Stomach (tissue), 8 donors: ENCODE measurements at regions not wholly inside any gene's neighbourhood (a gene's known extent, or its start where the extent isn't known, plus 50 kb on each side); places are given as distances from the start of the nearest gene placed in this dataset.

Experiments
- DNase-seq, 2 donors: peaks; one replicate each; pipeline versions ENCODE4 v3.0.0 to v3.0.0-alpha.2; 2013 to 2019
- H3K27ac ChIP-seq, 5 donors: fragments of 200-600 bp in 4 of 5; sonication (generic) in 4 of 5; one replicate each; pipeline ENCODE4 v1.5.1; 2013 to 2019; ENCODE audit warnings: mild to moderate bottlenecking in 1 of 5, moderate library complexity in 1 of 5
- H3K27me3 ChIP-seq, 3 donors: fragments of 200-600 bp; sonication (generic); one replicate each; pipeline ENCODE4 v1.5.1; 2017 to 2019; ENCODE audit warnings: mixed run types in 1 of 3
- H3K36me3 ChIP-seq, 4 donors: fragments of 200-600 bp; sonication (generic); 1 replicate in 3 of 4; 2 replicates in 1 of 4; pipeline ENCODE4 v1.5.1; 2016 to 2019
- H3K4me1 ChIP-seq, 4 donors: fragments of 200-600 bp; sonication (generic); one replicate each; pipeline ENCODE4 v1.5.1; 2016 to 2019
- H3K4me3 ChIP-seq, 4 donors: fragments of 200-600 bp; sonication (generic) in 3 of 4; one replicate each; pipeline ENCODE4 v1.5.1; 2016 to 2019; ENCODE audit warnings: mild to moderate bottlenecking in 1 of 4
- H3K9me3 ChIP-seq, 4 donors: fragments of 200-600 bp; sonication (generic); one replicate each; pipeline ENCODE4 v1.5.1; 2016 to 2019
- EP300 ChIP-seq: sonication (generic); formaldehyde crosslinking; IDR thresholded peaks from one replicate; pipeline ENCODE4 v1.6.1; 2017; ENCODE audit warnings: antibody characterized with exemption
- POLR2A ChIP-seq, 4 donors: fragments of 450-650 bp; IDR thresholded peaks; one replicate each; pipeline ENCODE4 v1.6.1; 2016; ENCODE audit warnings: antibody characterized with exemption in 4 of 4, control low read depth in 2 of 4, mild to moderate bottlenecking in 1 of 4, moderate library complexity in 1 of 4
- POLR2AphosphoS5 ChIP-seq, 3 donors: sonication (generic); formaldehyde crosslinking; IDR thresholded peaks; one replicate each; pipeline ENCODE4 v1.6.1; 2016; ENCODE audit warnings: antibody characterized with exemption in 3 of 3
- WGBS, 5 donors: extraction: QIAGEN DNeasy Blood & Tissue Kit in 3 of 5; methylation state at CpG; one replicate each; pipeline versions ENCODE4 v1.1.5 to v1.1.7; 2013 to 2018; 5-methylcytosine and 5-hydroxymethylcytosine counted together
- intact Hi-C: fragments of 100-400 bp; cut with DNase I; formaldehyde crosslinking; loops from one replicate; pipeline ENCODE4 v1.15.1; 2023; ENCODE audit warnings: low total_unique reads
- TF ChIP-seq, protein P1 (sequence below), 7 experiments: fragments of 450-650 bp in 4 of 7; fragments of 200-600 bp in 3 of 7; sonication (generic) in 3 of 7; IDR thresholded peaks; one replicate each; pipeline ENCODE4 v1.5.1; 2016 to 2019; ENCODE audit warnings: antibody characterized with exemption in 7 of 7, control low read depth in 2 of 7, mild to moderate bottlenecking in 1 of 7
- donor health status: healthy with polysubstance abuse.
- donor health status: Bipolar disorder and iron deficiency.
- donor health status: healthy.

DNA sequence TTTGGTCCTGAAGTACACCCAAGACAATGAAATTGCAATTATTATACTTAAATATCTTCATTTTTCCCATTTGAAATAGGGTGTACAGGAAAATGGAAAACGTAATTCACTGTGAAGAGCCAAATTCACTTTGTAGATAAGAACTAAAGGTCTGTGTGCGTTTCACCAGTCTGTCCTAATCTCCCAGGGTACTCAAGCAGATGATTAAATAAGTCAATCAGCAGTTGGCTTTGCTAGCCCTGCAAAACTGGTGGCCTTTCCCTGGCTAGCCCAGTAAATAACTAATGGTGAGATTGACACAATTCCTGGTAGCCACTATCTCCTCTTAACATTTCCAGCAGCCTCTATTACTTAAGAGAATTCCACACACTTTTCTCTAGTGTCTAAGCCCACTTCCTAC, 389.3 kb downstream of the TBL1XR1 start:
- Histone ChIP-seq H3K4me3 (no peak overlapping the region), H3K36me3 (no peaks in the 10 kb centered on the region), H3K9me3 (no peaks in the 10 kb centered on the region), H3K4me1 (no peaks in the 10 kb centered on the region), H3K27ac (no peak overlapping the region), H3K27me3 (no peaks in the 10 kb centered on the region)
- no peak for TF ChIP-seq POLR2A (IDR thresholded peaks at IDR 0.05)
- TF ChIP-seq, protein P1, sequence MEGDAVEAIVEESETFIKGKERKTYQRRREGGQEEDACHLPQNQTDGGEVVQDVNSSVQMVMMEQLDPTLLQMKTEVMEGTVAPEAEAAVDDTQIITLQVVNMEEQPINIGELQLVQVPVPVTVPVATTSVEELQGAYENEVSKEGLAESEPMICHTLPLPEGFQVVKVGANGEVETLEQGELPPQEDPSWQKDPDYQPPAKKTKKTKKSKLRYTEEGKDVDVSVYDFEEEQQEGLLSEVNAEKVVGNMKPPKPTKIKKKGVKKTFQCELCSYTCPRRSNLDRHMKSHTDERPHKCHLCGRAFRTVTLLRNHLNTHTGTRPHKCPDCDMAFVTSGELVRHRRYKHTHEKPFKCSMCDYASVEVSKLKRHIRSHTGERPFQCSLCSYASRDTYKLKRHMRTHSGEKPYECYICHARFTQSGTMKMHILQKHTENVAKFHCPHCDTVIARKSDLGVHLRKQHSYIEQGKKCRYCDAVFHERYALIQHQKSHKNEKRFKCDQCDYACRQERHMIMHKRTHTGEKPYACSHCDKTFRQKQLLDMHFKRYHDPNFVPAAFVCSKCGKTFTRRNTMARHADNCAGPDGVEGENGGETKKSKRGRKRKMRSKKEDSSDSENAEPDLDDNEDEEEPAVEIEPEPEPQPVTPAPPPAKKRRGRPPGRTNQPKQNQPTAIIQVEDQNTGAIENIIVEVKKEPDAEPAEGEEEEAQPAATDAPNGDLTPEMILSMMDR (IDR thresholded peaks at IDR 0.05), result no peak
- no peak for TF ChIP-seq POLR2AphosphoS5 (IDR thresholded peaks at IDR 0.05)
- no peak for TF ChIP-seq EP300
- no peak for DNase-seq
- intact Hi-C loops, result no loop called here
- WGBS, 5 donors, result 25 to 48% (median 31%) methylated on average over 2 of the region's 2 CpGs

DNA sequence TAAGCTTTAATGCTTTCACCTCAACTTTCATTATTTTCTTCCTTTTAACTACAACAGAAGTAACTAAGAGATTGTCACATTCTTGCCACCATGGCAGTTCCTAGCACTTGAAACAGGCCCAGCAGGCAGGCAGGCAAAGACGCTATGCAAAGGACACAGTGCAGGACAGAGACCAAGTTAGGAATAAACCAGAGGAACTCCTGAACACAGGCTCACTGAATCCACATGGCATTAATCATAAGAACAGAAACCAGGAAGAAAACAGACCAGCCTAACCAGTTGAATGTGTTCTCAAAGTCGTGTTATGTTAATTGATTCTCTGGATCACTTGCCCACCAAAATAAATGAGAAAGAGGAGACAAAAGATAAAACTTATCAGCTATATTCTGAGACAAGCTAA, 397.6 kb downstream of the TBL1XR1 start:
- H3K9me3 ChIP-seq, result no peaks in the 10 kb centered on the region
- TF ChIP-seq POLR2A (IDR thresholded peaks at IDR 0.05) (no peak), EP300 (no peak), POLR2AphosphoS5 (IDR thresholded peaks at IDR 0.05) (no peak)
- TF ChIP-seq, protein P1 (IDR thresholded peaks at IDR 0.05), result no peak
- 25 to 43% (median 34%) methylated on average over 2 of the region's 2 CpGs for WGBS, 5 donors
- DNase-seq, result peak in 1 of 2 donors; percentile 28
- intact Hi-C loops, result no loop called here
- H3K27ac ChIP-seq, result no peak overlapping the region
- H3K36me3 ChIP-seq, result no peaks in the 10 kb centered on the region
- H3K27me3 ChIP-seq, result no peaks in the 10 kb centered on the region
- no peak overlapping the region for H3K4me3 ChIP-seq
- H3K4me1 ChIP-seq, result peaks cover 0 to 8% (median 0%) of the 10 kb centered on the region in 4 donors

DNA sequence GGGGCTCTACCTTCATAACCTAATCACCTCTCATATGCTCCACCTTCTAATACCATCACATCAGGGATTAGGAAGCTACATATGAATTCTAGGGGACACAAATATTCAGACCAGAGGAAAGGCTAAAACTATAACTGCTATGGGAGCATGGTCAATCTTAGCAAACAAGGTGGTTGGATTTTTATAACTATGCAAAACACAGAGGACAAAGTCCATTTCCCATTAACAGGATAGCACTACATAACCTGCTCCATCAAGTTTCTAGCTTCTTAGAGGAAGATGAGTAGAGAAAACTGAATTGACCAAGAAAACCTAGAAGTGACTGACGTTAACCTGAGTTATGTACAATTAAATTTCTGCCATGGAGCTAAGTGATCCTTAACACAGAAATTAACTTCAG, 398.6 kb downstream of the TBL1XR1 start:
- intact Hi-C loops, result no loop called here
- WGBS, 5 donors, result 36 to 85% (median 75%) methylated on average over 1 of the region's 1 CpG
- H3K27ac ChIP-seq, result no peak overlapping the region
- H3K4me1 ChIP-seq, result peaks cover 0 to 8% (median 0%) of the 10 kb centered on the region in 4 donors
- H3K27me3 ChIP-seq, result no peaks in the 10 kb centered on the region
- TF ChIP-seq POLR2AphosphoS5 (IDR thresholded peaks at IDR 0.05) (no peak), POLR2A (IDR thresholded peaks at IDR 0.05) (no peak), EP300 (no peak)
- TF ChIP-seq, protein P1 (IDR thresholded peaks at IDR 0.05), result no peak
- H3K9me3 ChIP-seq, result no peaks in the 10 kb centered on the region
- no peaks in the 10 kb centered on the region for H3K36me3 ChIP-seq
- H3K4me3 ChIP-seq, result no peak overlapping the region
- DNase-seq, result peak in 1 of 2 donors; percentile 17

DNA sequence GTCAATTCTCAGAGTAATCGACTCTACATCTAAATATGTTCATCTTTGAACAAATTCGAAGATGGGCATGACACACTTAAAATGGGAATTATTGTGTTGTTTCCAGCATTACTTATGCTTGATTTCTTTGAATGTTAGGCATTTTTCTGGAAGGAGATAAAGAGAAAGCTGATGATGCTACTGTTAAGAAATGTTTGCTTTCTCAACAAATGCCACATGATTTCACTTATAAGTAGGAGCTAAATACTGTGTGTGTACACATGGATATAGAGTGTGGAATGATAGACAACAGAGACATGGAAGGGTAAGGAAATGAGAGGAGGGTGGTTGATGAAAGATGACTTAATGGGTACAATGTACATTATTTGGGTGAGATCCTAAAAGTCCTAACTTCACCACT, 400.9 kb downstream of the TBL1XR1 start:
- WGBS, 5 donors, result 73 to 85% (median 78%) methylated on average over 2 of the region's 2 CpGs
- Histone ChIP-seq H3K4me1 (peaks cover 0 to 8% (median 0%) of the 10 kb centered on the region in 4 donors), H3K27me3 (no peaks in the 10 kb centered on the region), H3K4me3 (no peak overlapping the region), H3K9me3 (no peaks in the 10 kb centered on the region), H3K36me3 (no peaks in the 10 kb centered on the region), H3K27ac (no peak overlapping the region)
- no peak for DNase-seq
- intact Hi-C loops, result no loop called here
- TF ChIP-seq EP300 (no peak), POLR2AphosphoS5 (IDR thresholded peaks at IDR 0.05) (no peak)

DNA sequence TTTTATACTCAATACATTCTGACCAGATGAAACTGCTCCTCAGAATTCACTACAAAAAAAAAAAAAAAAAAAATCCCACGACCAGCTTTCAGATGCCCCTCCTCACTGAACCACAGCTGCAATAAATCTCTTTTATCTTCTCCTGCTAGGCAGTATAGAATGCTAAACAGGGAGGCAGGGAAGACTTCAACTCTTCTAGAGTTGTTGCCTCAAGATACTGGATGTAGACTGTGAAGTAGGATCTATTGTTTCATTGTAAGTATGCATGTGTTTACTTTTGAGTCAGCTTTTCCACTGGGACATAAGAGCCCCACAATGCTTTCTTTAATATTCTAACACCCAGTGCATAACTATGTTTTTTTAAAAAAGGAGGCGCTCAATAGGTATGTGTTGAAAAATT, 401.4 kb downstream of the TBL1XR1 start:
- no peak for DNase-seq
- H3K27me3 ChIP-seq, result no peaks in the 10 kb centered on the region
- no peaks in the 10 kb centered on the region for H3K9me3 ChIP-seq
- no peak for TF ChIP-seq POLR2A (IDR thresholded peaks at IDR 0.05)
- no peak for TF ChIP-seq EP300
- TF ChIP-seq POLR2AphosphoS5 (IDR thresholded peaks at IDR 0.05), result no peak
- TF ChIP-seq, protein P1 (IDR thresholded peaks at IDR 0.05), result no peak
- H3K36me3 ChIP-seq, result no peaks in the 10 kb centered on the region
- intact Hi-C loops, result no loop called here
- H3K4me1 ChIP-seq, result peaks cover 0 to 8% (median 0%) of the 10 kb centered on the region in 4 donors
- no peak overlapping the region for H3K27ac ChIP-seq
- no peak overlapping the region for H3K4me3 ChIP-seq
- 43 to 56% (median 47%) methylated on average over 2 of the region's 2 CpGs for WGBS, 5 donors
